Stomach (tissue), 4 donors: ENCODE measurements at regions not wholly inside any gene's neighbourhood (a gene's known extent, or its start where the extent isn't known, plus 50 kb on each side); places are given as distances from the start of the nearest gene placed in this dataset.

Experiments used
- CTCF ChIP-seq, 7 experiments: fragments of 450-650 bp in 4 of 7; fragments of 200-600 bp in 3 of 7; sonication (generic) in 3 of 7; IDR thresholded peaks; one replicate each; pipeline ENCODE4 v1.5.1; 2016 to 2019; ENCODE audit warnings: antibody characterized with exemption in 7 of 7, control low read depth in 2 of 7, mild to moderate bottlenecking in 1 of 7
- POLR2A ChIP-seq, 4 donors: fragments of 450-650 bp; IDR thresholded peaks; one replicate each; pipeline ENCODE4 v1.6.1; 2016; ENCODE audit warnings: antibody characterized with exemption in 4 of 4, control low read depth in 2 of 4, mild to moderate bottlenecking in 1 of 4, moderate library complexity in 1 of 4
- POLR2AphosphoS5 ChIP-seq, 3 donors: sonication (generic); formaldehyde crosslinking; IDR thresholded peaks; one replicate each; pipeline ENCODE4 v1.6.1; 2016; ENCODE audit warnings: antibody characterized with exemption in 3 of 3

DNA sequence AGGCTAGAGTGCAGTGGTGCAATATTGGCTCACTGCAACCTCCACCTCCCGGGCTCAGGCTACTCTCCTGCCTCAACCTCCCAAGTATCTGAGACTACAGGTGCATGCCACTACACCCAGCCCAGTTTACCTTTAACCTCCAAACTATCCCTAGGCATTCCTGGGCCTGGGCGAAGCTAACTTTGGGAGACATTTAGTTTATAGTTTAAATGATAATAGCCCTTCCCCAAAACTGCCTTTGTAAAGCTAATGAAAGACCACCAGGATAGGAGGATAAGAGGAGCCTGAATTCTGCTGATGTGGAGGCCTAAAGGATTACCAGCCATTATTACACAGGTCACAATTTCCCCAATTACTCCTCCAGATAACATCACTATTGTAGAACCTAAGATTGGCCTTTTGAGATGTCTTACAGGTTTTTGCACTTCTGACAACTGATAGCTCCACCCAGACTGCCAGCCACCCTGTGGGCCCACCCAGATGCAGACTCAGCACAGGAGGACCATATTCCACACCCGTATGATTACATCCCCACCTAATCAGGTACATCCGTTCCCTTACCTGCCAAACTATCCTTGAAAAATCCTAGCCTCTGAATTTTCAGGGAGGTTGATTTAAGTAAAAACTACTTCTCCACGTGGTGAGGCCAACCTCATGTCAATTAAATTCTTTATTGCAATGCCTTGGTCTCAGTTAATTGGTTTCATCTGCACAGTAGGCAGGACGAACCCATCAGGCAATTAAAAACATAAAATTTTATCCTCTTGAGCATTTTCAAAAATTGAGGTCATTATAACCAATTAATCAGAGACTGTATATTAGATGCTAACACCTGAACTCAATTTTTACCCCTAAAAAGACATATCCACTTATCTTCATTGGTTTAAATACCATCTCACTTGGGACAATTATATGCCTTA lies 62.3 kb upstream of the TMEM254 start:
- TF ChIP-seq CTCF (IDR thresholded peaks at IDR 0.05) (no peak), POLR2AphosphoS5 (IDR thresholded peaks at IDR 0.05) (no peak), POLR2A (IDR thresholded peaks at IDR 0.05) (no peak)
